NCI-H526 (cell line): ENCODE measurements at regions not wholly inside any gene's neighbourhood (a gene's known extent, or its start where the extent isn't known, plus 50 kb on each side); places are given as distances from the start of the nearest gene placed in this dataset.
A peak's percentile ranks its signal among the peaks of the same experiment; 100 is the strongest.

Experiments
- DNase-seq, 2 experiments: peaks; one replicate each; lab custom pipeline; 2025; lab: John Stamatoyannopoulos, UW

- DNase-seq, result no peak
Measured at GRCh38 chr7:12741951-12742575, 54.6 kb downstream of the ARL4A start.

- DNase-seq, result no peak
Measured at GRCh38 chr7:12746211-12746610, 58.8 kb downstream of the ARL4A start.

GRCh38 chr7:12747687-12748306 is 60.4 kb downstream of the ARL4A start:
- no peak for DNase-seq

GRCh38 chr7:12749069-12749468 is 61.6 kb downstream of the ARL4A start:
- no peak for DNase-seq

GRCh38 chr7:12749746-12750145 is 62.3 kb downstream of the ARL4A start:
- DNase-seq, result no peak

- no peak for DNase-seq
Measured at GRCh38 chr7:12751764-12752163, 64.3 kb downstream of the ARL4A start.

- DNase-seq, result no peak
Measured at GRCh38 chr7:12754179-12754578, 66.7 kb downstream of the ARL4A start.

- DNase-seq, result no peak
Measured at GRCh38 chr7:12756821-12757220, 69.4 kb downstream of the ARL4A start.

GRCh38 chr7:12757443-12757842 is 70.0 kb downstream of the ARL4A start:
- no peak for DNase-seq

GRCh38 chr7:12759151-12759550 is 71.7 kb downstream of the ARL4A start:
- DNase-seq, result no peak

- no peak for DNase-seq
Measured at GRCh38 chr7:12761111-12761510, 73.7 kb downstream of the ARL4A start.

GRCh38 chr7:12761691-12762090 is 74.3 kb downstream of the ARL4A start:
- no peak for DNase-seq

GRCh38 chr7:12764458-12764891 is 77.0 kb downstream of the ARL4A start:
- DNase-seq, result no peak

GRCh38 chr7:12765431-12766100 is 78.1 kb downstream of the ARL4A start:
- no peak for DNase-seq

GRCh38 chr7:12766416-12766815 is 79.0 kb downstream of the ARL4A start:
- no peak for DNase-seq

GRCh38 chr7:12768948-12769347 is 81.5 kb downstream of the ARL4A start:
- DNase-seq, result no peak

- DNase-seq, result no peak
Measured at GRCh38 chr7:12769444-12769843, 82.0 kb downstream of the ARL4A start.

GRCh38 chr7:12770227-12770975 is 83.0 kb downstream of the ARL4A start:
- DNase-seq, result no peak

- DNase-seq, result peak; percentile 59 to 83
Measured at GRCh38 chr7:12771378-12771877, 84.0 kb downstream of the ARL4A start.

GRCh38 chr7:12772768-12773167 is 85.3 kb downstream of the ARL4A start:
- no peak for DNase-seq

GRCh38 chr7:12777257-12777656 is 89.8 kb downstream of the ARL4A start:
- DNase-seq, result no peak

- DNase-seq, result no peak
Measured at GRCh38 chr7:12779947-12780346, 92.5 kb downstream of the ARL4A start.
